ENCODE measurements at regions not wholly inside any gene's neighbourhood (a gene's known extent, or its start where the extent isn't known, plus 50 kb on each side); places are given as distances from the start of the nearest gene placed in this dataset.
"Not testable (repeated sequence)": the region's sequence is repeated elsewhere in the genome, so short reads cannot be mapped to it uniquely, and the experiment has no call there.

GRCh38 chrX:93468075-93468474, 205.3 kb downstream of the NAP1L3 start:
- no peak for DNase-seq
- no peak for ATAC-seq
- intact Hi-C loops (cut with DNase I): no loop called here
- Histone ChIP-seq H3K4me1 (no peaks in the 10 kb centered on the region), H3K27me3 (no peaks in the 10 kb centered on the region), H3K9me3 (no peaks in the 10 kb centered on the region), H3K36me3 (replicated peaks in 1 of 2; ENCODE audit: insufficient read depth in 1 of 2, low read depth in 2 of 2) (no peaks in the 10 kb centered on the region), H3K4me3 (no peak overlapping the region), H3K27ac (no peak overlapping the region)
- 56% methylated on average over 4 of the region's 4 CpGs; no CpG with 5 or more reads in 1 of the 2 donors for WGBS, 2 donors
- TF ChIP-seq, protein P1, sequence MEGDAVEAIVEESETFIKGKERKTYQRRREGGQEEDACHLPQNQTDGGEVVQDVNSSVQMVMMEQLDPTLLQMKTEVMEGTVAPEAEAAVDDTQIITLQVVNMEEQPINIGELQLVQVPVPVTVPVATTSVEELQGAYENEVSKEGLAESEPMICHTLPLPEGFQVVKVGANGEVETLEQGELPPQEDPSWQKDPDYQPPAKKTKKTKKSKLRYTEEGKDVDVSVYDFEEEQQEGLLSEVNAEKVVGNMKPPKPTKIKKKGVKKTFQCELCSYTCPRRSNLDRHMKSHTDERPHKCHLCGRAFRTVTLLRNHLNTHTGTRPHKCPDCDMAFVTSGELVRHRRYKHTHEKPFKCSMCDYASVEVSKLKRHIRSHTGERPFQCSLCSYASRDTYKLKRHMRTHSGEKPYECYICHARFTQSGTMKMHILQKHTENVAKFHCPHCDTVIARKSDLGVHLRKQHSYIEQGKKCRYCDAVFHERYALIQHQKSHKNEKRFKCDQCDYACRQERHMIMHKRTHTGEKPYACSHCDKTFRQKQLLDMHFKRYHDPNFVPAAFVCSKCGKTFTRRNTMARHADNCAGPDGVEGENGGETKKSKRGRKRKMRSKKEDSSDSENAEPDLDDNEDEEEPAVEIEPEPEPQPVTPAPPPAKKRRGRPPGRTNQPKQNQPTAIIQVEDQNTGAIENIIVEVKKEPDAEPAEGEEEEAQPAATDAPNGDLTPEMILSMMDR (IDR thresholded peaks at IDR 0.05): no peak
- no peak for TF ChIP-seq POLR2A (IDR thresholded peaks at IDR 0.05)

GRCh38 chrX:93466383-93466782, 207.0 kb downstream of the NAP1L3 start:
- Histone ChIP-seq H3K27me3 (no peaks in the 10 kb centered on the region), H3K27ac (no peak overlapping the region), H3K4me1 (no peaks in the 10 kb centered on the region), H3K4me3 (no peak overlapping the region), H3K9me3 (no peaks in the 10 kb centered on the region), H3K36me3 (replicated peaks in 1 of 2; ENCODE audit: insufficient read depth in 1 of 2, low read depth in 2 of 2) (no peaks in the 10 kb centered on the region)
- ATAC-seq: no peak
- WGBS, 2 donors: 33 to 52% methylated on average over 1 of the region's 1 CpG
- intact Hi-C loops (cut with DNase I): no loop called here
- DNase-seq: no peak
- TF ChIP-seq POLR2A (IDR thresholded peaks at IDR 0.05): no peak
- TF ChIP-seq, protein P1 (IDR thresholded peaks at IDR 0.05): no peak

DNA sequence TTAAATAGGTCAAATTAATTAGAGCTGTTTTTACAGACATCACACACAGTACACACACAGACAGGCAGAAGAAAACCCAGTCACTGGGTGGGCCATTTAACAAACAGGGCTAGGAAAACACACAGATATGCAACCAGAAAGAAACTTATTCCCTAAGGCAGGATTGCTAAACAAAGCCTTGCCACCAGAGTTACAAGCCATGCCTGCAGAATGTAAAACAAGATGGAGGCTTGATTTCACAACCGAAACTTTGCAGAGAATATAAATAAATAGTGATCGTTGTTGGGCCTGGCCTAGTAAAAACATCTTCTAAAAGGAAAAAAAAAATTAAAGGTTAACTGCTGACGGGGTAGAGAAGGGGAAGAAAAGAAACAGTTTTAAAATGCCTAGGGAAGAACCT, 212.3 kb downstream of the NAP1L3 start:
- no peak for ATAC-seq
- Histone ChIP-seq H3K27ac (no peak overlapping the region), H3K27me3 (no peaks in the 10 kb centered on the region), H3K4me1 (no peaks in the 10 kb centered on the region), H3K4me3 (no peak overlapping the region), H3K9me3 (no peaks in the 10 kb centered on the region), H3K36me3 (replicated peaks in 1 of 2; ENCODE audit: insufficient read depth in 1 of 2, low read depth in 2 of 2) (no peaks in the 10 kb centered on the region)
- intact Hi-C loops (cut with DNase I): no loop called here
- no peak for DNase-seq
- 56 to 72% methylated on average over 3 of the region's 3 CpGs for WGBS, 2 donors
- TF ChIP-seq, protein P1 (IDR thresholded peaks at IDR 0.05): no peak
- TF ChIP-seq POLR2A (IDR thresholded peaks at IDR 0.05): no peak

DNA sequence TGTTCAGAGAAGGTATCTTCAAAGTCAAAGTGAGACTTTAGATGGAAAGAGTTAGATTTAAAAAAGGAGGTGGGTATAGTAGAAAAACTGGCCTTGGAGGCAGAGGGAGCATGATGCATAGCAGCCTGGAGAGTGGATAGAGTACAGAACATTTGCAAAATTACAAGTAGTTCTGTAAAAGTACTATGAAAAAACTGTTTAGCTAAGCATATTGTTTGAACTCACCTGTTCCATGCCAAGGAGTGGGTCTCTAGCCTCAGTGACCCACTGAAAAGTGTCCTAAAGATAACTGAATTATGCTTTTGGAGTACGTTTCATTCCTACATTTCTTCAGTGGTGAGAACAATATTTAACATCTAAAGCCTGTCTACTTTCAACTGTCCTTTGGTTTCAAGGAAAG, 218.9 kb downstream of the NAP1L3 start:
- 71 to 78% methylated on average over 1 of the region's 1 CpG for WGBS, 2 donors
- Histone ChIP-seq H3K4me3 (no peak overlapping the region), H3K27ac (no peak overlapping the region), H3K36me3 (replicated peaks in 1 of 2; ENCODE audit: insufficient read depth in 1 of 2, low read depth in 2 of 2) (no peaks in the 10 kb centered on the region), H3K4me1 (no peaks in the 10 kb centered on the region), H3K27me3 (no peaks in the 10 kb centered on the region), H3K9me3 (no peaks in the 10 kb centered on the region)
- DNase-seq: no peak
- TF ChIP-seq POLR2A (IDR thresholded peaks at IDR 0.05): no peak
- TF ChIP-seq, protein P1 (IDR thresholded peaks at IDR 0.05): no peak
- no peak for ATAC-seq
- intact Hi-C loops (cut with DNase I): no loop called here

DNA sequence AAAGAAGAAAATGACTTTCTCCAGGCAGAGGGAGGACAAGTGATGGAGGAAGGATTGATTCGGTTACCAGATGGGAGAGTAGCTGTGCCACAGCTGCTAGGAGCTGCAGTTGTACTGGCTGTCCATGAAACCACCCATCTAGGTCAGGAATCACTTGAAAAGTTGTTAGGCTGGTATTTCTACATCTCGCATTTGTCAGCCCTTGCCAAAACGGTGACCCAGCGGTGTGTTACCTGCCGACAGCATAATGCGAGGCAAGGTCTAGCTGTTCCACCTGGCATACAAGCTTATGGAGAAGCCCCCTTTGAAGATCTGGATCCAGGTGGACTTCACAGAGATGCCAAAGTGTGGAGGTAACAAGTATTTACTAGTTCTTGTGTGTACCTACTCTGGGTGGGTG, 238.7 kb downstream of the NAP1L3 start:
- 43 to 58% methylated on average over 2 to 4 of the region's 6 CpGs for WGBS, 2 donors
- H3K4me1 ChIP-seq; H3K36me3 ChIP-seq (replicated peaks in 1 of 2; ENCODE audit: insufficient read depth in 1 of 2, low read depth in 2 of 2); H3K9me3 ChIP-seq; H3K4me3 ChIP-seq; ATAC-seq; H3K27me3 ChIP-seq; intact Hi-C loops (cut with DNase I): not testable (repeated sequence)
- DNase-seq: peak; percentile 27 to 65 (median 60)
- peak overlapping the region in 1 of 4 donors; percentile 40 for H3K27ac ChIP-seq

Measured in body of pancreas (tissue), 4 donors.